ENCODE measurements at regions not wholly inside any gene's neighbourhood (a gene's known extent, or its start where the extent isn't known, plus 50 kb on each side); places are given as distances from the start of the nearest gene placed in this dataset.
"Not testable (repeated sequence)": the region's sequence is repeated elsewhere in the genome, so short reads cannot be mapped to it uniquely, and the experiment has no call there.

GRCh38 chr5:34189752-34190411 is 146.9 kb upstream of the C1QTNF3 start:
- DNase-seq, result peak; percentile 41

GRCh38 chr5:34190466-34190865 is 147.5 kb upstream of the C1QTNF3 start:
- not testable (repeated sequence) for DNase-seq

- not testable (repeated sequence) for DNase-seq
Observed at GRCh38 chr5:34191279-34191744, 148.3 kb upstream of the C1QTNF3 start.

GRCh38 chr5:34192064-34192922 is 149.3 kb upstream of the C1QTNF3 start:
- DNase-seq, result peak; percentile 8

DNA sequence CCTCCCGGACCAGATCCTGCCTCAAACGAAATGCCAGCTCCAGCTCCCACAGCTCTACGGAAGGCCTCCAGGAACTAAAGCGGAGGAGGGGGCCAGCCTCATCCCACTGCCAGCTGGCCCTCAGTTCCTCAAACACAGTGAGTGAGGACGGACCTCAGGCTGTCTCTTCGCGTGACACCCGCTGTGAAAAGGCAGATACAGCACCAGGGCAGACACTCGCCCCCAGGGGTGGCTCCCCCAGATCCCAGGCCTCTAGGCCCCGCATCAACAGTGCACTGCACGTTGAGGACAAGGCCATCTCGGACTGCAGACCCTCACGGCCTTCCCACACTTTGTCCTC is 149.9 kb upstream of the C1QTNF3 start:
- not testable (repeated sequence) for DNase-seq

- DNase-seq, result not testable (repeated sequence)
Observed at GRCh38 chr5:34193297-34193696, 150.3 kb upstream of the C1QTNF3 start.

DNA sequence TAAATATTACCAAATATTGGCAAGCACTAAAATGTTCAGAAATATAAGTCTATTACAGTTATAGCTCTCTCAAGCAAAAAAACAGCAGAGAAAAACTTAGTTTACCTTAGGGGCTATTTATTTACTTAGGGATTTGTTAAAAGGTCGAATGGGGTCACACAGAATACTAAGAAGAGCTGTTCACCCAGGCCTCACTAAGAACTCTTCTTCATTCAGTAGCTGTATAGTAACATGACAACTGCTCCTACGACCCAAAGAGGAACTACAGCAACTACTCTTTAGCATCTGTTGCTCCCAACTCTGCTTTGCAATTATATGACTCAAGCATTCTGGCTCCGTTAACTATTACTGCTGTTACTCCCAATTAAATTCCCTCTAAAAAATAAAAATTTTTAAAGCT is 150.8 kb upstream of the C1QTNF3 start:
- DNase-seq, result not testable (repeated sequence)

GRCh38 chr5:34196091-34196490 is 153.1 kb upstream of the C1QTNF3 start:
- not testable (repeated sequence) for DNase-seq

DNA sequence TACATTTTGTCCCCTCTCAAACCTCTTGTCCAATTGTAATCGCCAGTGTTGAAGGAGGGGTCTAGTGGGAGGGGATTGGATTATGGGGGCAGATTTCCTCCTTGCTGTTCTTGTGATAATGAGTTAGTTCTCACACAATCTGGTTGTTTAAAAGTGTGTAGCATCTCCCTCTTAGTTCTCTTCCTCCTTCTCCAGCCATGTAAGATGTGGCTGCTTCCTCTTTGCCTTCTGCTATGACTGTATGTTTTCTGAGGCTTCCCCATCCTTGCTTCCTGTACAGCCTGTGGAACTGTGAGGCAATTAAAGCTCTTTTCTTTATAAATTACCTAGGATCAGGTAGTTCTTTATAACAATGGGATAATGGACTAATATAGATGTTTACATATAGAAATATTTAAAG is 162.3 kb upstream of the C1QTNF3 start:
- DNase-seq, result not testable (repeated sequence)

- DNase-seq, result not testable (repeated sequence)
Observed at GRCh38 chr5:34217386-34217785, 174.4 kb upstream of the C1QTNF3 start.

DNA sequence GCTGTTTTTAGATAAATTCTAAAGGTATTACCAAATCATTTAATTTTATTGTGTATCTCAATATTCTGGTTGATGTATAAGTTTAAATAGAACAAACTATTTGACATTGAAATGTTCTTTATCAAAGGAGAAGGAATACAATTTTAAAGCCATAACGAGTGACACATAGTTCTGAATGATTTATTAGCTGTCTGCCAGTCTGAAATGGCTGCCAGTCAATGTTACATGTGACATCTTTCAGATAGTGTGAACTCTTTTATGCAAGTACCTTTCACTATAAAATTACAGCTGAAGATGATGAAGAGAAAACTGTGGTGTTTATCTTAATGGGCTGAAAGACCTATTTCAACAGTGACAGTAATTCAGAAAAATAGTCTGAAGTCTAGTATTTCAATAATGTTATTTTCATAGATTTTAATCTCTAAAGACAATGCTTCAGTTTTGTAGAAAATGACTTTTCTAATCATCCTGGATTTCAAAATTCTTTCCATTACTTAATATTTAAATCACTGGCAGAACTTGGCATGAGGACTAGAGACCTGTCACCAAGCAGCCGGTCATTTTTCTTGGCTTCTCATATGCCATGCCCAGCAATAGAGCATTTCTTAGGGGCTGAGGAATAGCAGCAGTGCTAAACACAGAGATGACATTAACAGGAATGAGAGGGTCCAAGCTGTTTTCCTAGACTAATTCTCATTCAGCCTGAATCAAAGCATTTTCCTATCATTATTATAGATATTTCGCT is 178.5 kb upstream of the C1QTNF3 start:
- DNase-seq, result not testable (repeated sequence)

DNA sequence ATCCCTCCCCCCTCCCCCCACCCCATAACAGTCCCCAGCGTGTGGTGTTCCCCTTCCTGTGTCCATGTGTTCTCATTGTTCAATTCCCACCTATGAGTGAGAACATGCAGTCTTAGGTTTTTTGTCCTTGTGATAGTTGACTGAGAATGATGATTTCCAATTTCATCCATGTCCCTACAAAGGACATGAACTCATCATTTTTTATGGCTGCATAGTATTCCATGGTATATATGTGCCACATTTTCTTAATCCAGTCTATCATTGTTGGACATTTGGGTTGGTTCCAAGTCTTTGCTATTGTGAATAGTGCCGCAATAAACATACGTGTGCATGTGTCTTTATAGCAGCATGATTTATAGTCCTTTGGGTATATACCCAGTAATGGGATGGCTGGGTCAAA is 180.1 kb upstream of the C1QTNF3 start:
- not testable (repeated sequence) for DNase-seq

GRCh38 chr5:34230402-34230801 is 187.4 kb upstream of the C1QTNF3 start:
- DNase-seq, result not testable (repeated sequence)

DNA sequence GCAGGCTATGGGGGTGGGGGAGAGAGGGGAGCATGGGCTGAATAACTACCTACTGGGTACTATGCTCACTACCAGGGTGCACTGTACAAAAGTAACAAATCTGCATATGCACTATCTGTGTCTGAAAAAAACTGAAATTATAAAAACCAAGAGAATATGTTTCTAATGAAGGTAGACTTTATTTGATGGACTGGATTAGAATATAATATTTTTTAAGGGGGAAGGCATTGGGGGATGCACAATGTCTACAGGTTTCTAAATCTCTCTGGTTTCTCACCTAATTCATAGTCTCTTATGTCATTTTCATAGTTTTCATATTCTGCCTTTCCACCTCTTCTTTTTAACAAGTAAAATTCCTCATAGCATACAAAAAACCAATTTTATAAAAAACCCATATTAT is 200.8 kb upstream of the C1QTNF3 start:
- not testable (repeated sequence) for DNase-seq

- DNase-seq, result not testable (repeated sequence)
Observed at GRCh38 chr5:34244281-34245031, 201.4 kb upstream of the C1QTNF3 start.

DNA sequence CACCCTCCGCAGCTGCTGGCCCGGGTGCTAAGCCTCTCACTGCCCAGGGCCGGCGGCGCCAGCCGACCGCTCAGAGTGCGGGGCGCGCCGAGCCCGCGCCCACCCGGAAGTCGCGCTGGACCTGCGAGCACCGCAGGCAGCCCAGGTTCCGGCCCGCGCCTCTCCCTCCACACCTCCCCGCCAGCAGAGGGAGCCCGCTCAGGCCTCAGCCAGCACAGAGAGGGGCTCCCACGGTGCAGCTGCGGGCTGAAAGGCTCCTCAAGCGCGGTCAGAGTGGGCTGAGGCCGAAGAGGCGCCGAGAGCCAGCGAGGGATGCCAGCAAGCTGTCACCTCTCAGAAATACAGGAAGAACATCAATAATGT is 202.0 kb upstream of the C1QTNF3 start:
- DNase-seq, result not testable (repeated sequence)

GRCh38 chr5:34245813-34246212 is 202.8 kb upstream of the C1QTNF3 start:
- not testable (repeated sequence) for DNase-seq

DNA sequence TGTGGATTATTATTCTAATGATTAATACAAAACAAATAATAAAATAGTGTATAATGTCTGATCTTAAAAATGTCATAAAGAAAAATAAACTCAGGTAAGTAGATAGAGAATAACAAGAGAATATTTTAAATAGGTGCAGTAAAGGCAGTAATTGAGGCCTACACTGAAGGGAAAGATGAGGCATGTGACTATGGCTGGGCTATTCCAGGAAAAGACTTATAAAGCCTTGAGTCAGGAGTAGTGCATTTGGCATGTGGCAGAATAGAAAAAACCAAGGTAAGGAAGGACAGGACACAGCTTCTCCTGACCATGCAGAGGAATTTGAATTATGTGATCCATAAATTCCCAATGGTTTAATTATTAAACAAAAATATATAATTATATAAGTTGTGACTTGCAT is 215.6 kb upstream of the C1QTNF3 start:
- not testable (repeated sequence) for DNase-seq

DNA sequence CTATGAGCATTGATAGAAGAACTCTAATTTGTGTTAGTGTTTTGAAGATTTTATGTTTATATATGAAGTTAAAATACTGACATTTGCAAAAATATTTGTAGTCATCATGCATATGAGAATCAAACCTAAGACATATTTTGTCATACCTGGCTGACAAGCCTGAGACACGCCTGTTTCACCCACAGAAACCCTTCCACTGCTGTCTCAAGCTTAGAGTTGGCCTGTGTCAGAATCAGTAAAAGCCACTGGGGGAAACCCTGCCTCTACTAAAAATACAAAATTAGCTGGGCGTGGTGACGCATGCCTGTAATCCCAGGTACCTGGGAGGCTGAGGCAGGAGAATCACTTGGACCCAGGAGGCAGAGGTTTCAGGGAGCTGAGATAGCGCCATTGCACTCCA is 218.0 kb upstream of the C1QTNF3 start:
- not testable (repeated sequence) for DNase-seq

DNA sequence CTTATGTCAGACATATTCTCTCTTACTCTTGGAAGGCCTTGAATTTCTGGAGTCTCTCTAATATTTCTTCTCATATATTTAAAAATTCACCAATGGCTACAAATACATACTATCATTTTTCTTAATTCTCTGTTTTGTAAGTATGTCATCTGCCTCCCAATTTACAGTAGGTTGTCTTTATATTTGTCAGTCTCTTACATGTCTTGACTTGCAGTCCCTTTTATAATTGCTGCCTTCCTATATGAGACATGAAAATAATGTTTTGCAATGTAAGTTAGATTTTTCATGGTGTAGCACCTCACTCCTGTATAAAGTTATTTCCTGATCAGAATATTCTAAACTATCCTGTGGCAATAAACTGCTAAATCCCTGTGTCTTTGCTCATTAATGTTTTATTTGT is 223.1 kb upstream of the C1QTNF3 start:
- not testable (repeated sequence) for DNase-seq

DNA sequence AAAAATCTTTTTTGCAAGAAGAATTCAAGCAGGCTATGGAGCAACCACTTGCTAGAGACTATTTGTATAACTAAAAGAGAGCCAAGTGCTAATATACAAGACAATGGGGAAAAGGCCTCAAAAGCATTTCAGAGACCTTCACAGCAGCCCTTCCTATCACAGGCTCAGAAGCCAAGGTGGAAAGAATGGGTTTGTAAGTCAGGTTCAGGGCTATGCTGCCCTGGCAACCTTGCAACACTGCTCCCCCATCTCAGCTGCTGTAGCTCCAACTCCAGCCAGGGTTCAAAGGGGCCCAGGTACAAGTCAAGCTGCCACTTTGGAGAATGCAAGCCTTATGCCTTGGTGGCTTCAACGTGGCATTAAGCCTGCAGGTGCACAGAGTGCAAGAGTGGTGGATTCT is 253.7 kb upstream of the C1QTNF3 start:
- DNase-seq, result not testable (repeated sequence)

DNA sequence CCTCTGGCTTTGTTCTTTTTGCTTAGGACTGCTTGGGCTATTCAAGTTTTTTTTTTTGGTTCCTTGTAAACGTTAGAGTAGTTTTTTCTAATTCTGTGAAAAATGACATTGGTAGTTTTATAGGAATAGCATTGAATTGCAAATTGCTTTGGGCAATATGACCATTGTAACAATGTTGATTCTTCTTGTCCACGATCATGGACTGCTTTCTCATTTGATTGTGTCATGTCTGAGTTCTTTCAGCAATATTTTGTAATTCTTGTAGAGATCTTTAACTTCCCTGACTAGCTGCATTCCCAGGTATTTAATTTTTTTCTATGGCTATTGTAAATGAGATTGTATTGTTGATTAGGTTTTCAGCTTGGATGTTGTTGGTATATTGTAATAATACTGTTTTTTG is 286.2 kb upstream of the C1QTNF3 start:
- not testable (repeated sequence) for DNase-seq

Measured in 8988T (cell line).